NB4 (cell line): ENCODE measurements at regions not wholly inside any gene's neighbourhood (a gene's known extent, or its start where the extent isn't known, plus 50 kb on each side); places are given as distances from the start of the nearest gene placed in this dataset.

Source experiments
- DNase-seq: peaks from one replicate; pipeline ENCODE4 v3.0.0; 2010; ENCODE audit warnings: low read depth
- H3K4me3 ChIP-seq: one replicate; pipeline ENCODE4 v1.5.1; 2011; ENCODE audit warnings: mild to moderate bottlenecking, low read depth, low read length, moderate library complexity
- CTCF ChIP-seq: IDR thresholded peaks from one replicate; pipeline ENCODE4 v1.5.1; 2012; ENCODE audit warnings: low read depth, low read length
- MAX ChIP-seq: IDR thresholded peaks from 2 replicates; pipeline ENCODE4 v1.6.1; 2011; ENCODE audit warnings: low read depth, low read length
- MYC ChIP-seq: IDR thresholded peaks from 2 replicates; pipeline ENCODE4 v1.6.1; 2011; ENCODE audit warnings: low read depth, low read length
- POLR2A ChIP-seq: IDR thresholded peaks from 2 replicates; pipeline ENCODE4 v1.6.1; 2011; ENCODE audit warnings: mild to moderate bottlenecking; ENCODE audit not compliant: insufficient read length; ENCODE audit errors: extremely low read depth

- DNase-seq: no peak
- no peak overlapping the region for H3K4me3 ChIP-seq
- TF ChIP-seq MYC (no peak), CTCF (no peak)
Observed at GRCh38 chr5:17893026-17893635, 258.9 kb downstream of the TAF11L14 start.

GRCh38 chr5:17895288-17896033 lies 261.2 kb downstream of the TAF11L14 start:
- no peak overlapping the region for H3K4me3 ChIP-seq
- no peak for DNase-seq
- TF ChIP-seq CTCF: no peak
- TF ChIP-seq POLR2A: no peak
- TF ChIP-seq MYC: no peak
- TF ChIP-seq MAX: no peak

- peak; percentile 57 for DNase-seq
- no peak overlapping the region for H3K4me3 ChIP-seq
- TF ChIP-seq CTCF (no peak), MYC (no peak)
Observed at GRCh38 chr5:17896605-17897004, 262.3 kb downstream of the TAF11L14 start.

GRCh38 chr5:17897776-17898175 lies 263.5 kb downstream of the TAF11L14 start:
- DNase-seq: no peak

GRCh38 chr5:17898766-17899165 lies 264.5 kb downstream of the TAF11L14 start:
- no peak overlapping the region for H3K4me3 ChIP-seq
- no peak for TF ChIP-seq MAX
- no peak for TF ChIP-seq MYC
- TF ChIP-seq POLR2A: no peak
- no peak for TF ChIP-seq CTCF
- no peak for DNase-seq

More at GRCh38 chr5:17897776-17898175, 263.5 kb downstream of the TAF11L14 start:
- H3K4me3 ChIP-seq: no peak overlapping the region
- TF ChIP-seq CTCF: no peak
- no peak for TF ChIP-seq MYC

- TF ChIP-seq CTCF (no peak), MAX (no peak), POLR2A (no peak), MYC (no peak)
- no peak overlapping the region for H3K4me3 ChIP-seq
- peak; percentile 20 for DNase-seq
Observed at GRCh38 chr5:17907094-17907493, 272.8 kb downstream of the TAF11L14 start.
